T47D (cell line): ENCODE measurements at regions not wholly inside any gene's neighbourhood (a gene's known extent, or its start where the extent isn't known, plus 50 kb on each side); places are given as distances from the start of the nearest gene placed in this dataset.
"Not testable (repeated sequence)": the region's sequence is repeated elsewhere in the genome, so short reads cannot be mapped to it uniquely, and the experiment has no call there.

Experiments
- DNase-seq, 2 experiments: peaks; one replicate each; pipeline versions ENCODE4 v3.0.0 to v3.0.0-alpha.2; 2011 to 2012; ENCODE audit warnings: low read depth in 1 of 2, low spot score in 1 of 2
- JUND ChIP-seq: IDR thresholded peaks from 2 replicates; pipeline ENCODE4 v1.6.1; 2012; ENCODE audit warnings: low read depth
- in situ Hi-C: cut with HindIII; loops from 2 replicates; pipeline ENCODE4 v1.10.0; 2016; ENCODE audit warnings: low sequenced_read_pairs, low pct_unique_long_range_greater_than_20kb

GRCh38 chr2:234694244-234695013 is 197.5 kb upstream of the ARL4C start:
- no peak for DNase-seq
- in situ Hi-C loops, result no loop called here
- TF ChIP-seq JUND, result no peak

DNA sequence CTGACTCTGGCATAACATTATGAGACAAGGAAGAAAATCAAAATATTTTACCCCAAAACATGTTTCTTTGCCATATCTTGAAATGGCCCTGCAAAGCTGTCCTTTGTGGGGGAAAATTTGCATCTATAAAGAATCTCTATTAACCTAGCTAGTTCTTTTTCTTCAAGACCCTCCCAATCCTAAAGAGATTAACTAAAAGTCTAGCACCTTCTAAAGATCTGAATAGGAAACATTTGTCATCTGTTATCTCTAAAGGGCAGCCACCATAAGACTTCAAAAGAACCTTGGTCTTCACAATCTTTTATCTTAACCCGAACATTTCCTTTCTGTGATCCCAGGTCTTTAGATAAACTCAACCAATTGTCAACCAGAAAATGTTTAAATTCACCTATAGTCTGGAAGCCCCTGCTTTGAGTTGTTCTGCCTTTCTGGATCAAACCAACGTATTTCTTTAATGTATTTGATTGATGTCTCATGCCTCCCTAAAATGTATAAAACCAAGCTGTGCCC is 196.9 kb upstream of the ARL4C start:
- in situ Hi-C loops, DNase-seq: not testable (repeated sequence)

DNA sequence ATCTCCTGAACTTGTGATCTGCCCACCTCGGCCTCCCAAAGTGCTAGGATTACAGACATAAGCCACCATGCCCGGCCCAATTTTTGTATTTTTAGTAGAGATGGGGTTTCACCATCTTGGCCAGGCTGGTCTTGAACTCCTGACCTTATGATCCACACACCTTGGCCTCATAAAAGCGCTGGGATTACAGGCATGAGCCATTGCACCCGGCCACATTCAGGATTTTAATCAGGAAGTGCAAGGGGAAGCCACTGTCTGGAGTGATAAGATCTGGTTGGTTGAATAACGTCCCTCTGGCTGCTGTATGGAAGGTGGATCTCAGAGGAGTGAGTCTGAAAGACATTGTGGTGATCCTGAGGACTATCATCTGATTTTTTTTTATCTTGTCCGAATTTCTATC is 196.3 kb upstream of the ARL4C start:
- in situ Hi-C loops, DNase-seq: not testable (repeated sequence)

- no peak for DNase-seq
- in situ Hi-C loops, result no loop called here
- no peak for TF ChIP-seq JUND
Measured at GRCh38 chr2:234691968-234692955, 195.4 kb upstream of the ARL4C start.

DNA sequence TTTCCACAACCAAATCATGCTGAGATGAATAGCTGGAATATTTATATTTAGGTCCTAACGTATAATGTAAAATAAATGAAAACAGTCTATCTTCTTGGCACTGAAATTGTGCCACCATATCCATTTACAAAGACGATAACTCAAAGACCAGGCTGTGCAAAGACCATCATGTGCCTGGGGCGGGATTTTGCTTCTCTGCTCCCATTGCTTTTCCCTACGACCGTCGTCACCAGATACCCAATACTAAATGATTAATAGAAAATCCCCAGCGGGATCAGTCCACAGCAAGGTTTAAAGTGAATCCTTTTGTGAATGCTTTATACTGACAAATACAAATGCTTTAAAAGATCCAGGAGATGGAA is 194.3 kb upstream of the ARL4C start:
- in situ Hi-C loops, result no loop called here
- no peak for DNase-seq

DNA sequence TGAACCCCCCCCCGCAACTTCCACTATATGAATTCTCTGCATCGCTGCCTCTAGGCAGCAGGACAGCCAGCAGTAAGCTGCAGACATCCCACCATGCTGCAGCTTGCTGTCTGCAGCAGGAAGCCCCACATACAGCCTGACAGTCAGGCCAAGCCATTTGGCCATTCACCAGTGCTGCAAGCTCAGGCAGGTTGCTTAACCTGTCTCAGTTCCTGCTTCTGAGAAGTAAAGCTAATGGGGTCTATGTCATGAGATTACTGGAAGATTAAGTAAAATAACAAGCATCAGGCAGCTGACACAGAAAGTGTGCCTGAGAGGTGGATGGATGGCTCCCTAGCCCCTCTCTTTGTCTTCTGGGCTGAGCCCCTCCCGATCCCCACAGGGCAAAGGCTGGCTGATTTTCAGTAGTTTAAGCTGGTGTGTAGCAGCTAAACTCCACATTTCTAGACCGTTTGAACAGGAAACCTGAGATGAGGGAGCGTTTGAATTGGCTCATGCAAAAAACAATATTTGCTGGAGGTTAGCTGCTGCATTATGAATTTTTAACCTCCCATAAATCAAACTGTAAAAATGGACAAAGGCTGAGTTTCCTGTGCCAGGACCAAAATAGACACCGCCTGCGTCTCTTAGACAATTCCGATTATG is 193.8 kb upstream of the ARL4C start:
- TF ChIP-seq JUND, result no peak
- DNase-seq, result peak in 1 of 2 experiments; percentile 74
- in situ Hi-C loops, result no loop called here

More for the DNA sequence above, 194.3 kb upstream of the ARL4C start:
- no peak for TF ChIP-seq JUND

GRCh38 chr2:234689911-234690379 is 193.1 kb upstream of the ARL4C start:
- in situ Hi-C loops, result no loop called here
- DNase-seq, result no peak
- TF ChIP-seq JUND, result no peak

DNA sequence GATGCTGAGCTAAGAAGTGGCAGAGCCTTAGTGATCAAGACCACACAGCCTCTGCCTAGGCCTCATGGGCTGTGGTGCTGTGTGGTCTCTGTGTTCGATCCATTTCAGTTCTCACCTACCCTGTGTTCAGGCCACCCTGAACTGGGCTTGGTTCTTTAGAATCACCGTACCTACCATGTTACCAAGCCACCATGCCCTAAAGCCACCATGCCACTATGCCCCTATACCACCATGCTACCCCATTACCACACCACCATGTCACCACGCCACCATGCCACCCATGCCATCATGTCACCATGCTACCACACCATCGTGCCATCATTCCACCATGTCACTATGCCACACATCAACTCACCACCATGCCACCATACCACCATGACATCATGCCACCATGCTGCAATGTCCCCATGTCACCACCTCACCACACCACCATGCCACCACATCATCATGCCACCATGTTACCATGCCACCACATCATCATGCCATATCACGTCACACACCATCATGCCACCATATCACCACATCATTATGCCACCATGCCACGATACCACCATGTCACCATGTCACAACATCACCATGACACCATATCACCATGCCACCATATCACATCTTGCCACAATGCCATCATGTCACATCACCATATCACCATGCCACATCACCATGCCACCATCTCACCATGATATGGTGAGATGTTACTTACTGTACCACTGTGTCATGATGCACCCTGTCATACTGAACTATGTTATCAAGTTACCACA is 191.0 kb upstream of the ARL4C start:
- DNase-seq, result no peak
- in situ Hi-C loops, result no loop called here
- TF ChIP-seq JUND, result no peak

GRCh38 chr2:234686088-234686890 is 189.4 kb upstream of the ARL4C start:
- TF ChIP-seq JUND, result no peak
- DNase-seq, result peak in 1 of 2 experiments; percentile 70
- in situ Hi-C loops, result no loop called here

DNA sequence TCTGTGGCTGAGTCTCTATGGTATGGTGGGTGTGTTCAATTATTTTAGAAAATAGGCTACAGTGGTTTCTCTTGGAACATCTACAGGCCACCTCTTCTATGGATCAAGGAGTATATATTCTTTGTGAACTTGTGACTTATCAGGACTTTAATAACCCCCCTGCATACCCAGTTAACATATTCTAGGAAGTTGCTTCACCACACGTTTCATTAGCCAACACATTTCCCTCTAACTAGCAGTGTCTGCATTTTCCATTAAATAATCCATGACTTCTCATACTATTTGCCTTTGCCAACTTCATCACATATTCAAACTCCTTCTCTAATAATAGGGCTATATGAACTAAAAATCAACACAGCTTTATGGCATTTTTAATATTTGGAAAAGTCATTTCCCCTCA is 187.6 kb upstream of the ARL4C start:
- no peak for TF ChIP-seq JUND
- in situ Hi-C loops, result no loop called here

DNA sequence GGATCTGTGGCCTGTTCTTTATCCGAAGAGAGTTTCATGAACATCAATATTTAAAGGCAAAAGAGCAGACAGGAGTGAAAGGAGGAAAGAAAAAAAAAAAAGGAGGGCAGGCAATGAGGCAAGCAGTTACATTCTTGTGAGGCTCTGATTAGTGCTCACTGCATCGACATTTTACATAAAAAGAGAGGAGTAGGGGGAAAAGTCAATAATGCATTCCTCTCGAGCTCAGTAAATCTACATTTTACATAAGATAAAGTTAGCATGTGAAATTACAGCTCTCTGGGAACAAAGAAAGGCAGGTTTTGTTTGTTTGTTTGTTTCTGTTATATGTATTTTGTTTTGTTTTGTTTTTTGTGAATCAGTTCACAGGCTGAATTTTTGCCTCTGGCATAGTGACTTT is 187.1 kb upstream of the ARL4C start:
- no peak for TF ChIP-seq JUND
- in situ Hi-C loops, result no loop called here
- no peak for DNase-seq

More for the DNA sequence above, 187.6 kb upstream of the ARL4C start:
- DNase-seq, result no peak
